ENCODE measurements at regions not wholly inside any gene's neighbourhood (a gene's known extent, or its start where the extent isn't known, plus 50 kb on each side); places are given as distances from the start of the nearest gene placed in this dataset.
A peak's percentile ranks its signal among the peaks of the same experiment; 100 is the strongest.

DNA sequence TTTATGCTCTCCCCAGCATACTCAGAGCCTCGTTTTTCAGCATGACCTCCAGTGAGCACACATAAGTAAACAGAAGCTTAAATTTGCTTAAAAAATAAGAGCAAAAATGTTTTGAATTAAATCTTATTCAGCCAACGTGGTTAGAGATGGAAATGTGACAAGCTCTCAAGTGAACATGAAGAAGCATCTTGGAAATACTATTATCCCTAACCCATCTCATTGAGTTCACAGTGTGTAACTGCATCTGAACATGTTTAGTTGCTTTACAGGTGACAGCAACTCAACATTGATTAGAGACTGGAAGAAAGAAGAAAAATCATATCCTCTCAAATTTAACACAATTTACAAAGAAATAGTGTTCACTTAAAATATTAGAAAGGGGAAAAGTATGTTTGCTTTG is 1785.1 kb downstream of the MAT2B start:
- DNase-seq (ENCODE audit: low read depth in 2 of 3, low spot score in 2 of 3) = no peak

GRCh38 chr5:165296401-165297130 is 1791.1 kb downstream of the MAT2B start:
- no peak for DNase-seq (ENCODE audit: low read depth in 2 of 3, low spot score in 2 of 3)

DNA sequence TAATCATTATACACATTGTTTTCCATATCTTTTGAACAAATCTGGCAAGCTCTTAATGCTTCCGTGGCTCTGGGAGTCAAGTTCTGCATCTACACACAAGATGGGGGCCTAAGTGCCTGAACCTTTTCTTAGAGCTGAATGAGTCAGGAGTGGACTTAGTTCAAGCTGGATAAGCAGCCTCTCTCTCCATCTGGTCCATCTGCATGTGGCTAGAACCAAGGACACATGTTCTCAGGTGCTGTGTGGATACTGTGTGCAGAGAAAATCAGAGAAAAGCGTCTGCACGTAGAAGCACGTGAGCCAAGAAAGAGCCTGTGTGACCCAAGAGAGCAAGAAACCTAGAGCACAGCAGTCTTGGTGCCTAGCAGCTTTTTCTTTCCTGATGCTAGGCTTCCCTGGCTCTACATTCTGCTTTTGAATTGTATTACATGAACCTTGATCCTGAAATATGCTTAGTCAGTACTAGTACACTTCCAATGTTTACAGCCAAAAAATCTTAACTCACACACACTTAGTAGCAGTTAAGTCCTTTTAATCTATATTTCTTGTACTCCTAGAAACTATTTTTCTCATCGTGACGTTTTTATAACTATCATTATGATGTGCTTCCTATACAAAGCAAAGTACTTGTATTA is 1798.9 kb downstream of the MAT2B start:
- DNase-seq (ENCODE audit: low read depth in 2 of 3, low spot score in 2 of 3) = no peak

- DNase-seq (ENCODE audit: low read depth in 2 of 3, low spot score in 2 of 3) = no peak
These were observed 1800.2 kb downstream of the MAT2B start for GRCh38 chr5:165305596-165305995.

GRCh38 chr5:165309446-165309845 is 1804.0 kb downstream of the MAT2B start:
- no peak for DNase-seq (ENCODE audit: low read depth in 2 of 3, low spot score in 2 of 3)

GRCh38 chr5:165310031-165310430 is 1804.6 kb downstream of the MAT2B start:
- no peak for DNase-seq (ENCODE audit: low read depth in 2 of 3, low spot score in 2 of 3)

GRCh38 chr5:165321912-165322311 is 1816.5 kb downstream of the MAT2B start:
- DNase-seq (ENCODE audit: low read depth in 2 of 3, low spot score in 2 of 3) = no peak

- DNase-seq (ENCODE audit: low read depth in 2 of 3, low spot score in 2 of 3) = no peak
These were observed 1819.8 kb downstream of the MAT2B start for GRCh38 chr5:165325221-165325620.

GRCh38 chr5:165327631-165328030 is 1822.2 kb downstream of the MAT2B start:
- no peak for DNase-seq (ENCODE audit: low read depth in 2 of 3, low spot score in 2 of 3)

- no peak for DNase-seq (ENCODE audit: low read depth in 2 of 3, low spot score in 2 of 3)
These were observed 1823.4 kb downstream of the MAT2B start for GRCh38 chr5:165328846-165329245.

- DNase-seq (ENCODE audit: low read depth in 2 of 3, low spot score in 2 of 3) = peak in 1 of 3 donors; percentile 1
These were observed 1828.2 kb downstream of the MAT2B start for GRCh38 chr5:165333623-165334022.

DNA sequence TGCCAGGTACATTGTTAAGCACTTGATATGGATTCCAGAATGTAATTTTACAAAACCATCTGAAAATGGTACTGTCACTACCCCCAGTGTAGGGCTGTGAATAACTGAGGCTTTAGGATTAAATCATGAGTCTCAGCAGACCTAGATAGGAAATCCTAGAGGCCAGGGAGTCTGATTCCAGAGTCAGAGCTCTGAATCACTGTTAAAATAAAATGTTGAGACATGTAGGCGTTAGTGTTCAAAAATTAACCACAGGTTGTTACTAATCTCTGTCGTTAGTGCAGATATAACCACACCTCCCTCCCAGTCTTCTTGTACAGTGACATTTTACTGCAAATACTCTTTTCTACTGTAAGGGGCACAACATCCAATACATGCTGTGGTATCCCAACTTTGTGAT is 1828.8 kb downstream of the MAT2B start:
- peak in 1 of 3 donors; percentile 3 for DNase-seq (ENCODE audit: low read depth in 2 of 3, low spot score in 2 of 3)

GRCh38 chr5:165349735-165350134 is 1844.3 kb downstream of the MAT2B start:
- no peak for DNase-seq (ENCODE audit: low read depth in 2 of 3, low spot score in 2 of 3)

DNA sequence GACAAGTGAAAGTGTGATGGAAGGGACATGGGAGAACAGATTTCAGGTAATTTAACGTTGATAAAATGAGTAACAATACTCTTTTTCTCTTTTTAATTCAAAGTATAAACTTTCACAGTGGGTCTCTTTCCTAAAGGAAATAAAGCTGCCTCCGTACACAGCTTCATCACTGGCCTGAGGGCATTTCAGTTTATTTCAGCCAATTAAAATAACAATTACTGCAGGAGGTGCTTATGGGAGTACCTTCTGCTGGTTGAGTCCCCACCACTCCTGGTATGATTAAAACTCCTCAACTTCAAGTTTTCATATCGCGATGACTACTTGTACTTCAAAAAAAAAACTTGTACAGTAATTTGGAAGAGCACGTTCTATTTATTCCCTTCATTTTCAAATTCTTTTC is 1845.9 kb downstream of the MAT2B start:
- DNase-seq (ENCODE audit: low read depth in 2 of 3, low spot score in 2 of 3) = no peak

- no peak for DNase-seq (ENCODE audit: low read depth in 2 of 3, low spot score in 2 of 3)
These were observed 1854.9 kb downstream of the MAT2B start for GRCh38 chr5:165360366-165360765.

DNA sequence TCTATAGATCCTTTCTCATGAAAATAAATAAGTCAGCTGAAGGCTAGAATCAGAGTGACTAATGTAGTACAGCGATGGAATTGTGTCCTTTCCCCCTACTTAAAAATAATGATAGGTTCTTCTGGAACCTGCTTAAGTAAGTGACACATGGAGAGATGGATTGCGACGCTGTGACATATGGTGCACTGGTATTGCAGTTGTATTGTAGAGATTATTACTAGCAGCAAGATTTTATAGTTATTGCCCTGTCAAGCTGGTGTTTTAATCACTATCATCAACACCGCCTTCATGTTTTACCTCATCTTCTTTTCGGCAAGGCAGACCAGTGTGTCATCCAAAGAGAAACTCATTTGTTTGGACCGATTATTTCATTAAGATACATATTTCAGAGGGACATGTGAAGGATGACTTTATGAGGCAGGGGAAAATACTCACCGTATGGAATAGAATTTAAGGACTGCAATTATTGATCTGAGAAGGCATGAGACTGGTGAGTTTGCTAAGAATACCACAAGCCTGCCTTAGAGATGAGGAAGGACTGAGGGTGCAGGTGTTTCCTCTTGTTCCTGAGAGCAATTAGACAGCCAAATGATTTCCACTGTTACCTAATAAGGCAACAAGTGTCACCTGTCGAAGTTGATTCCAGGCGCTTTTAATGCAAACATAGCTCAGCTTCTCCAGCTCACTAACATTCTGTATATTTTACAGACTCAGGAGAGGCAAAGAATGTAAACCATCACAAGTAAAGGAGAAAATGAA is 1855.5 kb downstream of the MAT2B start:
- DNase-seq (ENCODE audit: low read depth in 2 of 3, low spot score in 2 of 3) = peak in 2 of 3 donors; percentile 58 to 80

- DNase-seq (ENCODE audit: low read depth in 2 of 3, low spot score in 2 of 3) = no peak
These were observed 1864.8 kb downstream of the MAT2B start for GRCh38 chr5:165370233-165370632.

GRCh38 chr5:165370794-165371193 is 1865.4 kb downstream of the MAT2B start:
- no peak for DNase-seq (ENCODE audit: low read depth in 2 of 3, low spot score in 2 of 3)

DNA sequence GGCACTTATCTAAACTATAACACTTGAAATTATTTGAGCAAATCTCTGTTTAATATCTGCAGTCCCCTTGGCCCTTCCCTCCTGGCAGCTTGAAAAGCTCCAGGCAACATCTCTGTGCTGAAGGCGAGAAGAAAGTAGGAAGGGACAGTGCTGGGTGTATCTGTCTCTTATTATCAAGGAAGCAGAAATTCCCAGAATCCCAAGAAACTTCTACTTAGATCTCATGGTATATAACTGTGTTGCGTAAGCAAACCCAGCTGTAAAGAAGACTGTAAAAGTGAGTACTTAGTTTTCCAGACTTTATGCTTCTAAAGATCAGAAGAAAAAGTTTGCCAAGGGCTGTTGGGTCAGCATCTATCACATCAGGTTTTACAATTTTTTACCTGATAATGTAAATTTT is 1869.8 kb downstream of the MAT2B start:
- no peak for DNase-seq (ENCODE audit: low read depth in 2 of 3, low spot score in 2 of 3)

GRCh38 chr5:165393839-165394238 is 1888.4 kb downstream of the MAT2B start:
- peak in 2 of 3 donors; percentile 7 to 52 for DNase-seq (ENCODE audit: low read depth in 2 of 3, low spot score in 2 of 3)

DNA sequence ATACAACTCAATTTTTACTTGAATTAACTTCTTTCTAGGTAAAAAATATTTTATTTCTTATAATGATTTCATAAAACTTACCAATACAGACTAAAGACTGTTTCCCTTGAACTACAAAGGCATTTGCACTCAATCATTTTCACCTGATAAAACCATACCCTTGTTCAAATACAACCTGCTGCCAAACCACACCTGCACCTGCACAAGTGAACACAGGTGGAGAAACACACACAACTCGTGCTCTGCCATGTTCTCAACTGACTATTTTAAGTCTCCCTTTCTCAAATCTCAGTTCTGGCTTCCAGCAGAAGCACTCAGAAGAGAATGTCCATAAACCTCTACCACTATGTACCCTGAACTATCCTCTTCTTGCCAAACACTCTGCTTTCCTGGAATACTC is 1892.1 kb downstream of the MAT2B start:
- no peak for DNase-seq (ENCODE audit: low read depth in 2 of 3, low spot score in 2 of 3)

DNA sequence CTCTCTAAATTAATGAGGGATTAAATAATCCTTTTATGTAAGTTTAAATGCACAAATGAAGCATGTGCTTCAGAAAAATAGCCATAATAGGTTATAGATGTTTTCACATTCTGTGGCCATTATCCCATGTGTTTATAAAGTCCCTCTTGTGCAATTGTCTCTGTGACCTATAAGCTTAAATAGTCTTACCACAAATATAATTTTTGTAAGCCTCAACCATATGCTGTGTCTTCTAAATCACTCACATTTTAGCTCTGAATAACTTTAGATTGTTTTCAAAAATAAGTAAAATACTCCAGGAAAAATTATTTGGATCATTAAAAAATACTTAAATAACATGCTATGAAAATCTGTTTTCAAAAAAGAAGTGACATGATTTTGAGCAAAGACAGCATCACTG is 1894.7 kb downstream of the MAT2B start:
- DNase-seq (ENCODE audit: low read depth in 2 of 3, low spot score in 2 of 3) = no peak

Data from hematopoietic multipotent progenitor cell (in vitro differentiated cells).